ENCODE measurements at regions not wholly inside any gene's neighbourhood (a gene's known extent, or its start where the extent isn't known, plus 50 kb on each side); places are given as distances from the start of the nearest gene placed in this dataset.

- no peaks in the 10 kb centered on the region for H3K27me3 Mint-ChIP-seq (ENCODE audit: low read depth)
- Histone ChIP-seq H2AFZ (ENCODE audit: low read length) (no peak overlapping the region), H4K5ac (ENCODE audit: insufficient read length, low read depth, low read length) (no peak overlapping the region), H2BK15ac (ENCODE audit: low read depth, low read length) (no peak overlapping the region), H3T11ph (ENCODE audit: low read length) (no peak overlapping the region), H3K4me2 (ENCODE audit: insufficient read depth, insufficient read length, low read length) (no peak overlapping the region), H3K18ac (ENCODE audit: insufficient read length, low read depth, low read length) (no peak overlapping the region), H2BK5ac (ENCODE audit: insufficient read length, low read length) (no peak overlapping the region), H3K9me3 (ENCODE audit: control insufficient read depth, low read depth, low read length) (no peaks in the 10 kb centered on the region), H2AK5ac (ENCODE audit: insufficient read length, low read length) (no peak overlapping the region), H2BK12ac (ENCODE audit: insufficient read length, low read depth, low read length) (no peak overlapping the region), H3K23ac (ENCODE audit: insufficient read length, low read depth, low read length) (no peak overlapping the region), H4K20me1 (ENCODE audit: control insufficient read depth, insufficient read depth, insufficient read length) (no peaks in the 10 kb centered on the region), H3K9ac (ENCODE audit: extremely low read depth, insufficient read length, low read length) (no peak overlapping the region), H4K8ac (replicated peaks; ENCODE audit: insufficient read length, low read depth, low read length) (no peak overlapping the region), H3K4me1 (ENCODE audit: insufficient read depth, low read length) (no peaks in the 10 kb centered on the region), H2BK120ac (ENCODE audit: low read depth, low read length, poor library complexity, severe bottlenecking) (no peak overlapping the region), H3K27me3 (ENCODE audit: insufficient read depth, low read length) (no peaks in the 10 kb centered on the region), H3K79me1 (ENCODE audit: insufficient read depth, low read depth, low read length, poor library complexity, severe bottlenecking) (no peaks in the 10 kb centered on the region), H3K79me2 (ENCODE audit: insufficient read depth, low read length) (no peaks in the 10 kb centered on the region), H3K23me2 (ENCODE audit: insufficient read length, low read depth, low read length, poor library complexity, severe bottlenecking) (no peaks in the 10 kb centered on the region), H3K4ac (ENCODE audit: low read depth, low read length) (no peak overlapping the region), H2BK20ac (ENCODE audit: low read depth, low read length, poor library complexity, severe bottlenecking) (no peak overlapping the region), H3K14ac (ENCODE audit: insufficient read depth, low read length) (no peak overlapping the region), H4K91ac (ENCODE audit: insufficient read length, low read depth, low read length) (no peak overlapping the region), H3K56ac (ENCODE audit: insufficient read length, low read depth, low read length) (no peak overlapping the region), H3K27ac (ENCODE audit: insufficient read length, low read depth, low read length) (no peak overlapping the region)
- H3K4me1 Mint-ChIP-seq = peaks cover 9 to 18% of the 10 kb centered on the region in 2 experiments
- H3K4me3 Mint-ChIP-seq = no peak overlapping the region
- no peaks in the 10 kb centered on the region for H3K36me3 Mint-ChIP-seq (ENCODE audit: insufficient read depth in 1 of 3, low read depth in 3 of 3)
- no CpG with 5 or more reads among the region's 4 CpGs for WGBS (ENCODE audit: extremely low coverage, insufficient read length, low lambda C conversion rate)
- no peak for DNase-seq
- H3K27ac Mint-ChIP-seq = no peak overlapping the region
- no peak for TF ChIP-seq CTCF (conservative IDR thresholded peaks at IDR 0.05)
- no peaks in the 10 kb centered on the region; a peak in 2 of 5 replicates for H3K9me3 Mint-ChIP-seq
Measured at GRCh38 chr15:59950603-59951388, 53.3 kb upstream of the FOXB1 start.

All from H9 (cell line).